ENCODE measurements at regions not wholly inside any gene's neighbourhood (a gene's known extent, or its start where the extent isn't known, plus 50 kb on each side); places are given as distances from the start of the nearest gene placed in this dataset.

DNA sequence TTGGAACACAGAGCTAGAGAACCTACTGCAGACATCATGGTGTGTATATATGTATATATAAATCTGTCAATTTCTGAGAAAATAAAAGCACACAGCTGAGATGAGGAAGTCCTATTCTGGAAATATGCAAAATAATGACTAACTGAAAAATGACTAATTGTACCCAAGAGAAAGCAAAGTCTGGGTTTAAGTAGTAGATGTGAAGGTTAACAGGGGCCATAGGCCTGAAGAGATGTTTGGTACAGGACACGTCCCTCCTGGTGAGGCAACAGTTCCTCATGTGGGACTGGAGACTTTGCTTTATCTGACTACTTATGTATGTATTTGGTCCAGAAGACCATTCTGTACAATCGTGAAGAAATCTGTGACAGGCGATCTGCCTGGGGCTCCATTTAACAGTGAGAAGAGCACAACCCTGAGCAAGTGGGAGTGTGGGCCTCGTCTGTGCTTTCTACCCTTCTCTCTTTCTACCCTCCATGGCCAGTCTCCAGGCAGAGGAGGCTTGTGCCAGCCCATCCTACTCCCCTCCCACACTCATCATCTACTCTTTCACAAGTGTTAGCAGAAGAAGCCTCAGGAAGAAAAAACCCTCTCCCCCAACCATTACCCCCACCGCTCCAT is 67.5 kb downstream of the SLC41A2 start:
- Histone ChIP-seq H3K4me1 (ENCODE audit: control insufficient read depth, extremely low read depth, insufficient read depth, low read length) (peaks cover 9% of the 10 kb centered on the region), H3K4me3 (replicated peaks in 1 of 3; ENCODE audit: insufficient read depth in 1 of 3, low read depth in 1 of 3, low read length in 3 of 3) (no peak overlapping the region), H4K20me1 (replicated peaks; ENCODE audit: control insufficient read depth, extremely low read depth, insufficient read depth, low read length) (no peaks in the 10 kb centered on the region), H3K4me2 (ENCODE audit: insufficient read depth, low read length) (no peak overlapping the region), H3K27ac (ENCODE audit: insufficient read depth, low read depth, low read length) (no peak overlapping the region), H3K27me3 (ENCODE audit: control insufficient read depth in 2 of 2, insufficient read depth in 2 of 2, low read length in 2 of 2) (no peaks in the 10 kb centered on the region), H2AFZ (ENCODE audit: low read depth, low read length) (no peak overlapping the region), H3K9me1 (replicated peaks; ENCODE audit: control insufficient read depth, extremely low read depth, insufficient read depth, low read length) (no peaks in the 10 kb centered on the region), H3K9me3 (replicated peaks; ENCODE audit: control insufficient read depth, insufficient read depth, low read length) (no peaks in the 10 kb centered on the region), H3K9ac (replicated peaks; ENCODE audit: extremely low read depth, insufficient read depth, low read length) (no peak overlapping the region), H3K79me2 (ENCODE audit: control insufficient read depth, insufficient read depth, low read length) (no peaks in the 10 kb centered on the region), H3K36me3 (ENCODE audit: control insufficient read depth in 2 of 2, extremely low read depth in 1 of 2, insufficient read depth in 2 of 2, low read length in 2 of 2) (no peaks in the 10 kb centered on the region)
- ChIA-PET CTCF (interaction anchor here (1.3 kb wide), 1 partner anchor 163 kb away, joined by 3 read pairs; no protein-coding TSS in a partner anchor), POLR2A (no interaction called here)
- BruUV-seq (replicated peaks): no TSS peak
- DNase-seq (ENCODE audit: low read depth, low spot score) (no peak), FAIRE-seq (no peak)
- dilution Hi-C loops (cut with MboI; ENCODE audit: extremely low pct_ligation_motif_present, low sequenced_read_pairs) (no loop called here), intact Hi-C loops (cut with micrococcal nuclease) (no loop called here)
- no peak for TF ChIP-seq MYC (IDR thresholded peaks at IDR 0.05; ENCODE audit: low read depth, low read length)
- TF ChIP-seq, protein P1, sequence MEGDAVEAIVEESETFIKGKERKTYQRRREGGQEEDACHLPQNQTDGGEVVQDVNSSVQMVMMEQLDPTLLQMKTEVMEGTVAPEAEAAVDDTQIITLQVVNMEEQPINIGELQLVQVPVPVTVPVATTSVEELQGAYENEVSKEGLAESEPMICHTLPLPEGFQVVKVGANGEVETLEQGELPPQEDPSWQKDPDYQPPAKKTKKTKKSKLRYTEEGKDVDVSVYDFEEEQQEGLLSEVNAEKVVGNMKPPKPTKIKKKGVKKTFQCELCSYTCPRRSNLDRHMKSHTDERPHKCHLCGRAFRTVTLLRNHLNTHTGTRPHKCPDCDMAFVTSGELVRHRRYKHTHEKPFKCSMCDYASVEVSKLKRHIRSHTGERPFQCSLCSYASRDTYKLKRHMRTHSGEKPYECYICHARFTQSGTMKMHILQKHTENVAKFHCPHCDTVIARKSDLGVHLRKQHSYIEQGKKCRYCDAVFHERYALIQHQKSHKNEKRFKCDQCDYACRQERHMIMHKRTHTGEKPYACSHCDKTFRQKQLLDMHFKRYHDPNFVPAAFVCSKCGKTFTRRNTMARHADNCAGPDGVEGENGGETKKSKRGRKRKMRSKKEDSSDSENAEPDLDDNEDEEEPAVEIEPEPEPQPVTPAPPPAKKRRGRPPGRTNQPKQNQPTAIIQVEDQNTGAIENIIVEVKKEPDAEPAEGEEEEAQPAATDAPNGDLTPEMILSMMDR (IDR thresholded peaks at IDR 0.05; ENCODE audit: extremely low read depth in 1 of 2, insufficient read depth in 1 of 2, low read depth in 1 of 2, low read length in 2 of 2): no peak
- no peak for TF ChIP-seq POLR2AphosphoS5 (IDR thresholded peaks at IDR 0.05; ENCODE audit: insufficient read depth, low read depth, low read length)

DNA sequence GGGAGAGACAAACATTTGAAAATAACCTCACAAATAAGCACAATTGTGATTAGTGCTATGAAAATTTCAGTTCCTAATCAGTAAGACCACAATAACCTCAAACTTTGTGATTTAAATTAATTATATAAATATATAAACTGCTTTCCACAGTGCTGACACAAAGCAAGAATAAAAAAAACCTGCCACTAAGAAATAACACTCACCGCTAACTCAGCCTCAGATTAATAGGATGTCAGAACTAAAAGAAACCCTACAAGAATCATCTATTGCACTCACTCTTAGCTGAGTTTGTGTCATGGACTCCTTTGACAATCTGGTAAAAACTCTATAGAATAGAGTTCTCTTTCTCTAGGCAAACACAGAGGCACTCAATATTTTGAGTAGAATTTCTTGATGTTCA is 68.4 kb downstream of the SLC41A2 start:
- no peak overlapping the region for H3K4me3 ChIP-seq (replicated peaks in 1 of 3; ENCODE audit: insufficient read depth in 1 of 3, low read depth in 1 of 3, low read length in 3 of 3)
- H3K9ac ChIP-seq (replicated peaks; ENCODE audit: extremely low read depth, insufficient read depth, low read length): no peak overlapping the region
- dilution Hi-C loops (cut with MboI; ENCODE audit: extremely low pct_ligation_motif_present, low sequenced_read_pairs): no loop called here
- no peak overlapping the region for H2AFZ ChIP-seq (ENCODE audit: low read depth, low read length)
- POLR2A ChIA-PET: no interaction called here
- H3K9me3 ChIP-seq (replicated peaks; ENCODE audit: control insufficient read depth, insufficient read depth, low read length): no peaks in the 10 kb centered on the region
- H3K79me2 ChIP-seq (ENCODE audit: control insufficient read depth, insufficient read depth, low read length): no peaks in the 10 kb centered on the region
- H3K9me1 ChIP-seq (replicated peaks; ENCODE audit: control insufficient read depth, extremely low read depth, insufficient read depth, low read length): no peaks in the 10 kb centered on the region
- CTCF ChIA-PET: interaction anchor here (1.0 to 1.3 kb wide), 2 partner anchors 164 to 508 kb away, joined by 3 read pairs; no protein-coding TSS in a partner anchor
- no peak overlapping the region for H3K27ac ChIP-seq (ENCODE audit: insufficient read depth, low read depth, low read length)
- peaks cover 9% of the 10 kb centered on the region for H3K4me1 ChIP-seq (ENCODE audit: control insufficient read depth, extremely low read depth, insufficient read depth, low read length)
- no peaks in the 10 kb centered on the region for H3K27me3 ChIP-seq (ENCODE audit: control insufficient read depth in 2 of 2, insufficient read depth in 2 of 2, low read length in 2 of 2)
- TF ChIP-seq POLR2AphosphoS5 (IDR thresholded peaks at IDR 0.05; ENCODE audit: insufficient read depth, low read depth, low read length): no peak
- TF ChIP-seq JUN (IDR thresholded peaks at IDR 0.05; ENCODE audit: borderline replicate concordance, insufficient read depth, insufficient read length, low read depth): no peak
- no peak for TF ChIP-seq POLR2A (IDR thresholded peaks at IDR 0.05; ENCODE audit: low read depth, low read length)
- TF ChIP-seq MYC (IDR thresholded peaks at IDR 0.05; ENCODE audit: low read depth, low read length): no peak
- no peak for TF ChIP-seq FOS (IDR thresholded peaks at IDR 0.05; ENCODE audit: borderline replicate concordance, insufficient read depth, low read length)
- TF ChIP-seq GATA2 (IDR thresholded peaks at IDR 0.05; ENCODE audit: insufficient read depth, insufficient read length, low read depth, low read length): no peak
- TF ChIP-seq, protein P2, sequence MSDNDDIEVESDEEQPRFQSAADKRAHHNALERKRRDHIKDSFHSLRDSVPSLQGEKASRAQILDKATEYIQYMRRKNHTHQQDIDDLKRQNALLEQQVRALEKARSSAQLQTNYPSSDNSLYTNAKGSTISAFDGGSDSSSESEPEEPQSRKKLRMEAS (IDR thresholded peaks at IDR 0.05; ENCODE audit: insufficient read depth, insufficient read length): no peak
- TF ChIP-seq, protein P1 (IDR thresholded peaks at IDR 0.05; ENCODE audit: extremely low read depth in 1 of 2, insufficient read depth in 1 of 2, low read depth in 1 of 2, low read length in 2 of 2): no peak
- no peak for TF ChIP-seq EZH2 (IDR thresholded peaks at IDR 0.05; ENCODE audit: borderline replicate concordance, low read depth, low read length, severe bottlenecking)
- DNase-seq (ENCODE audit: low read depth, low spot score) (no peak), FAIRE-seq (no peak)
- intact Hi-C loops (cut with micrococcal nuclease): no loop called here
- no TSS peak for BruUV-seq (replicated peaks)
- no peak overlapping the region for H3K4me2 ChIP-seq (ENCODE audit: insufficient read depth, low read length)
- no peaks in the 10 kb centered on the region for H4K20me1 ChIP-seq (replicated peaks; ENCODE audit: control insufficient read depth, extremely low read depth, insufficient read depth, low read length)
- H3K36me3 ChIP-seq (ENCODE audit: control insufficient read depth in 2 of 2, extremely low read depth in 1 of 2, insufficient read depth in 2 of 2, low read length in 2 of 2): no peaks in the 10 kb centered on the region

Measured in endothelial cell of umbilical vein (primary cell).